HG02885 (cell line): ENCODE measurements at regions not wholly inside any gene's neighbourhood (a gene's known extent, or its start where the extent isn't known, plus 50 kb on each side); places are given as distances from the start of the nearest gene placed in this dataset.

Experiments used
- ATAC-seq: cut with Tn5 transposase; IDR thresholded peaks from one replicate; pipeline ENCODE4 v1.9.1; 2021; ENCODE audit warnings: mild to moderate bottlenecking; ENCODE audit not compliant: unreplicated experiment, poor library complexity

- ATAC-seq: no peak
Observed at GRCh38 chr13:75936791-75937190, 300.7 kb downstream of the LMO7 start.

- no peak for ATAC-seq
Observed at GRCh38 chr13:75935805-75936204, 299.7 kb downstream of the LMO7 start.

GRCh38 chr13:75934889-75935288 is 298.8 kb downstream of the LMO7 start:
- no peak for ATAC-seq

GRCh38 chr13:75932636-75933035 is 296.5 kb downstream of the LMO7 start:
- ATAC-seq: no peak

GRCh38 chr13:75931116-75931515 is 295.0 kb downstream of the LMO7 start:
- ATAC-seq: no peak

GRCh38 chr13:75929076-75929475 is 292.9 kb downstream of the LMO7 start:
- no peak for ATAC-seq

- ATAC-seq: no peak
Observed at GRCh38 chr13:75927183-75927669, 291.1 kb downstream of the LMO7 start.

GRCh38 chr13:75920536-75920935 is 284.4 kb downstream of the LMO7 start:
- no peak for ATAC-seq

- ATAC-seq: no peak
Observed at GRCh38 chr13:75919660-75920199, 283.6 kb downstream of the LMO7 start.

GRCh38 chr13:75915066-75915465 is 278.9 kb downstream of the LMO7 start:
- no peak for ATAC-seq

GRCh38 chr13:75913925-75914324 is 277.8 kb downstream of the LMO7 start:
- no peak for ATAC-seq

- ATAC-seq: no peak
Observed at GRCh38 chr13:75910591-75910990, 274.5 kb downstream of the LMO7 start.
